HepG2 (cell line): ENCODE measurements at regions not wholly inside any gene's neighbourhood (a gene's known extent, or its start where the extent isn't known, plus 50 kb on each side); places are given as distances from the start of the nearest gene placed in this dataset.

ENCODE experiments used
- GTF2F1 ChIP-seq: fragments of 150-350 bp; IDR thresholded peaks from 2 replicates; pipeline ENCODE4 v1.6.1; 2014; ENCODE audit warnings: low read length
- JUN ChIP-seq: sonication (generic); formaldehyde crosslinking; IDR thresholded peaks from 2 replicates; pipeline ENCODE4 v1.4.0; 2020; ENCODE audit warnings: mild to moderate bottlenecking, missing genetic modification reagents
- MXI1 ChIP-seq: IDR thresholded peaks from 3 replicates; pipeline ENCODE4 v1.6.1; 2012; ENCODE audit warnings: low read depth, low read length, inconsistent platforms, borderline replicate concordance
- NFE2L1 ChIP-seq: sonication (generic); formaldehyde crosslinking; IDR thresholded peaks from 2 replicates; pipeline ENCODE4 v1.4.0; 2020; ENCODE audit warnings: missing genetic modification reagents, mild to moderate bottlenecking, borderline replicate concordance
- NFE2L2 ChIP-seq: fragments of 150-350 bp; IDR thresholded peaks from 2 replicates; pipeline ENCODE4 v1.6.1; 2014; ENCODE audit warnings: low read length
- RAD21 ChIP-seq: fragments of 450-650 bp; formaldehyde crosslinking; IDR thresholded peaks from 2 replicates; pipeline ENCODE4 v1.5.0; 2020; ENCODE audit warnings: mild to moderate bottlenecking
- RFX1 ChIP-seq: fragments of 450-650 bp; IDR thresholded peaks from 2 replicates; pipeline ENCODE4 v1.6.1; 2017
- TGIF2 ChIP-seq: IDR thresholded peaks from 2 replicates; pipeline ENCODE4 v1.6.1; 2016; ENCODE audit warnings: control low read depth, missing compliant biosample characterization
- YY1 ChIP-seq: IDR thresholded peaks from 2 replicates; pipeline ENCODE4 v1.6.1; 2011; ENCODE audit warnings: low read length, low read depth, moderate library complexity, mild to moderate bottlenecking; ENCODE audit not compliant: insufficient read depth, insufficient replicate concordance
- ZNF605 ChIP-seq: sonication (generic); formaldehyde crosslinking; IDR thresholded peaks from 2 replicates; pipeline ENCODE4 v1.8.0; 2022; ENCODE audit warnings: mild to moderate bottlenecking, missing genetic modification reagents
- ZNF878 ChIP-seq: sonication (generic); formaldehyde crosslinking; IDR thresholded peaks from 2 replicates; pipeline ENCODE4 v1.8.1; 2023; ENCODE audit warnings: mild to moderate bottlenecking, missing genetic modification reagents, moderate library complexity
- TF ChIP-seq, protein P1 (sequence below): sonication (generic); formaldehyde crosslinking; IDR thresholded peaks from 2 replicates; pipeline ENCODE4 v1.5.0; 2020; ENCODE audit warnings: mild to moderate bottlenecking, missing genetic modification reagents, moderate library complexity

DNA sequence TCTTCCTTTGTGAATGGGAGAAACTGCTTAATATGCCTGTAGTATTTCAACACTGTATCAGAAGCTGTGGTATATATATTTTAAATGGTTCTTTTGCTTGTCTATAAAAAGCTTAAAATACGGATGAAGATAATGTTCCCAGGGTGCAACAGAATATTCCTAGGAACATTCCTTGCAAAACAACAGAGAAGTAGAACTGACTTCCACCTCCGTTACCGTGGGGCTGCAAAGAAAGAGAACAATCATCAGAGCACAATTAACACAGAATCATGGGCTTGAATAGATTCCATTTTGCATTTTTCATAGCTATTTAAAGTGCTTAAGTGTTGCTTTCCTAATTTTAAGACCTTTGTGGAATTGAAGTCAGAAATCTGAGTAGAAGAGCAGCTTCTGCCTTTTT, 1227.7 kb downstream of the EFNB2 start:
- TF ChIP-seq NFE2L2 (no peak), RFX1 (no peak), ZNF605 (CRISPR knock-in tag) (no peak), MXI1 (no peak), ZNF878 (CRISPR knock-in tag) (no peak), YY1 (no peak), JUN (CRISPR knock-in tag) (no peak), NFE2L1 (no peak), TGIF2 (no peak), GTF2F1 (no peak), RAD21 (CRISPR knock-in tag) (no peak)
- TF ChIP-seq, protein P1, sequence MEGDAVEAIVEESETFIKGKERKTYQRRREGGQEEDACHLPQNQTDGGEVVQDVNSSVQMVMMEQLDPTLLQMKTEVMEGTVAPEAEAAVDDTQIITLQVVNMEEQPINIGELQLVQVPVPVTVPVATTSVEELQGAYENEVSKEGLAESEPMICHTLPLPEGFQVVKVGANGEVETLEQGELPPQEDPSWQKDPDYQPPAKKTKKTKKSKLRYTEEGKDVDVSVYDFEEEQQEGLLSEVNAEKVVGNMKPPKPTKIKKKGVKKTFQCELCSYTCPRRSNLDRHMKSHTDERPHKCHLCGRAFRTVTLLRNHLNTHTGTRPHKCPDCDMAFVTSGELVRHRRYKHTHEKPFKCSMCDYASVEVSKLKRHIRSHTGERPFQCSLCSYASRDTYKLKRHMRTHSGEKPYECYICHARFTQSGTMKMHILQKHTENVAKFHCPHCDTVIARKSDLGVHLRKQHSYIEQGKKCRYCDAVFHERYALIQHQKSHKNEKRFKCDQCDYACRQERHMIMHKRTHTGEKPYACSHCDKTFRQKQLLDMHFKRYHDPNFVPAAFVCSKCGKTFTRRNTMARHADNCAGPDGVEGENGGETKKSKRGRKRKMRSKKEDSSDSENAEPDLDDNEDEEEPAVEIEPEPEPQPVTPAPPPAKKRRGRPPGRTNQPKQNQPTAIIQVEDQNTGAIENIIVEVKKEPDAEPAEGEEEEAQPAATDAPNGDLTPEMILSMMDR (CRISPR knock-in tag): no peak
